ENCODE measurements at regions not wholly inside any gene's neighbourhood (a gene's known extent, or its start where the extent isn't known, plus 50 kb on each side); places are given as distances from the start of the nearest gene placed in this dataset.

DNA sequence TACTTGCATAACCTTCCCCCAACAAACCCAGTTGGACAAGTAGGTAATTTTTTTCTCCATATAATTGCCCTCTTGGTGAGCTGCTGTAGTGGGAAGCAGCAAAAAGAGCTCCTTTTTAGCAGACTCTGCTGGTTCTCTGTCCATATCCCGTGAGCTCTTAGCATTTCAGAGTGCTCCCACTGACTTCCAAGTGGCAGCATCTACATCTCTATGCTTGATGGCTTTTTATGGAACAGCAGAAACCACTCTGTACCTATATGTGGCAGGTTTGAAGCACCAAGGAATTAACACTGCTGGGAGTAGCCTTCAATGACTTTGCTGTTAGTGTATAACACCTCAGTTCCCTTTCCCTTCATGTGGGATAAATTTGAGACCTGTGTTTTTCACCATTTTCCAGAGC is 168.4 kb upstream of the NHS start:
- no peak overlapping the region for H3K4me3 ChIP-seq (replicated peaks; ENCODE audit: low read depth, low read length)

DNA sequence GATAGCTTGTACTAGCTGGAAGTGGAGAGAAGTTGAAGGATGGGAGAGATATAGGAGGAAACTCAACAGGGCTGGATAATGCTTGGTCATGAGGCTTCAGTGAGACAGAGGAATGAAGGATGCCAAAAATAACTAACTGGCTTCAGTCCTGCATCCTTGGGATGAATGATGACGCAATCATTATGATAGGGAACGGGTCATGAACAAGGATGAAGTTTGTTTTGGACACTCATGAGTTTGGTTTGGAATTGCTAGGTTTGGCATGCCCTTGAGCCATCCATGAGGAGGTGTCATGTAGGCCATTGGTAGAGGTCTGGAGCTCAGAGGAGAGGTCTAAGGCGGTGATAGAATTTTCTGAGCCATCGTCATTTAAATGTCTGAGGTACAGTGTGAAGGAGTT is 160.0 kb upstream of the NHS start:
- TF ChIP-seq, protein P1, sequence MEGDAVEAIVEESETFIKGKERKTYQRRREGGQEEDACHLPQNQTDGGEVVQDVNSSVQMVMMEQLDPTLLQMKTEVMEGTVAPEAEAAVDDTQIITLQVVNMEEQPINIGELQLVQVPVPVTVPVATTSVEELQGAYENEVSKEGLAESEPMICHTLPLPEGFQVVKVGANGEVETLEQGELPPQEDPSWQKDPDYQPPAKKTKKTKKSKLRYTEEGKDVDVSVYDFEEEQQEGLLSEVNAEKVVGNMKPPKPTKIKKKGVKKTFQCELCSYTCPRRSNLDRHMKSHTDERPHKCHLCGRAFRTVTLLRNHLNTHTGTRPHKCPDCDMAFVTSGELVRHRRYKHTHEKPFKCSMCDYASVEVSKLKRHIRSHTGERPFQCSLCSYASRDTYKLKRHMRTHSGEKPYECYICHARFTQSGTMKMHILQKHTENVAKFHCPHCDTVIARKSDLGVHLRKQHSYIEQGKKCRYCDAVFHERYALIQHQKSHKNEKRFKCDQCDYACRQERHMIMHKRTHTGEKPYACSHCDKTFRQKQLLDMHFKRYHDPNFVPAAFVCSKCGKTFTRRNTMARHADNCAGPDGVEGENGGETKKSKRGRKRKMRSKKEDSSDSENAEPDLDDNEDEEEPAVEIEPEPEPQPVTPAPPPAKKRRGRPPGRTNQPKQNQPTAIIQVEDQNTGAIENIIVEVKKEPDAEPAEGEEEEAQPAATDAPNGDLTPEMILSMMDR (IDR thresholded peaks at IDR 0.05; ENCODE audit: insufficient read depth, low read length, poor library complexity, severe bottlenecking): no peak
- no peak for DNase-seq (ENCODE audit: extremely low read depth, insufficient read length)
- H3K4me3 ChIP-seq (replicated peaks; ENCODE audit: low read depth, low read length): no peak overlapping the region
- H3K27me3 ChIP-seq (replicated peaks; ENCODE audit: control insufficient read depth, insufficient read depth, low read length): no peaks in the 10 kb centered on the region
- H3K36me3 ChIP-seq (ENCODE audit: control insufficient read depth, insufficient read depth, low read length): no peaks in the 10 kb centered on the region

More for the DNA sequence above, 168.4 kb upstream of the NHS start:
- Histone ChIP-seq H3K27me3 (replicated peaks; ENCODE audit: control insufficient read depth, insufficient read depth, low read length) (no peaks in the 10 kb centered on the region), H3K36me3 (ENCODE audit: control insufficient read depth, insufficient read depth, low read length) (no peaks in the 10 kb centered on the region)
- DNase-seq (ENCODE audit: extremely low read depth, insufficient read length): no peak
- TF ChIP-seq, protein P1 (IDR thresholded peaks at IDR 0.05; ENCODE audit: insufficient read depth, low read length, poor library complexity, severe bottlenecking): no peak

DNA sequence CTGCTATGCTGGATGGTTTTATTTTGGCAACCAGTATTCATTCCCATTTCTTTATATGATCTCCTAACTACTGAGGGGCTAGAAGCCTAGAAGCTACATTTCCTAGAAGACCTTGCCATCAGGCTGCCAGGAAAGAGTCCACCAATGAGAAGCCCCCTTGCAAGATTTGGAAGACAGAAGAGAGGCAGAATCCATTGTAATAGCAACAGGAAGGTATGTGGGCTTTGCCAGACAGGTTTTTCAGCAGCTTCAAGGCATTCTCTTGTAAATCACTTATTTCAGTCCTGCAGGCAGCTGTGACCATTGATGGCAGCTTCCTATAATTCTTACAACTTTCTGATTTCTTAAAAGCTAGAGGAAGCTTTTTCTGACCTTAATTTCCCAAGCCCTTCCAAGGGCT is 148.3 kb upstream of the NHS start:
- TF ChIP-seq, protein P1 (IDR thresholded peaks at IDR 0.05; ENCODE audit: insufficient read depth, low read length, poor library complexity, severe bottlenecking): no peak
- no peak overlapping the region for H3K4me3 ChIP-seq (replicated peaks; ENCODE audit: low read depth, low read length)
- no peak for DNase-seq (ENCODE audit: extremely low read depth, insufficient read length)
- no peaks in the 10 kb centered on the region for H3K36me3 ChIP-seq (ENCODE audit: control insufficient read depth, insufficient read depth, low read length)
- no peaks in the 10 kb centered on the region for H3K27me3 ChIP-seq (replicated peaks; ENCODE audit: control insufficient read depth, insufficient read depth, low read length)

DNA sequence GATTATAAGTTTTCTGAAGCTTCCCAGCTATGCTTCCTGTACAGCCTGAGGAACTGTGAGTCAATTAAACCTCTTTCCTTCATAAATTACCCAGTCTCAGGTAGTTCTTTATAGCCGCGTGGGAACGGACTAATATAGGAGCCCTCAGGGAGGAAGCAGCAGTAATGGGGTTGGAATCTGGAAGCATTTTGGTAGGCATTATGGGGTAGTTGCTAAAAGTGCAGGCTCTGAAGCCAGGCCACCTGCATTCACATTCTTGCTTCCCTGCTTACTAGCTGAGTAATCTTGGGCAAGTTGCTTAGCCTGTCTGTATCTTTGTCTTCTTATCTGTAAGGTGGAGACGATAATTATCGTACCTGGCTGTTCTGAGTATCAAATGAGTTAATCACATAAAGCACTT is 137.9 kb upstream of the NHS start:
- no peak for DNase-seq (ENCODE audit: extremely low read depth, insufficient read length)
- TF ChIP-seq, protein P1 (IDR thresholded peaks at IDR 0.05; ENCODE audit: insufficient read depth, low read length, poor library complexity, severe bottlenecking): no peak
- Histone ChIP-seq H3K4me3 (replicated peaks; ENCODE audit: low read depth, low read length) (no peak overlapping the region), H3K27me3 (replicated peaks; ENCODE audit: control insufficient read depth, insufficient read depth, low read length) (no peaks in the 10 kb centered on the region), H3K36me3 (ENCODE audit: control insufficient read depth, insufficient read depth, low read length) (no peaks in the 10 kb centered on the region)

DNA sequence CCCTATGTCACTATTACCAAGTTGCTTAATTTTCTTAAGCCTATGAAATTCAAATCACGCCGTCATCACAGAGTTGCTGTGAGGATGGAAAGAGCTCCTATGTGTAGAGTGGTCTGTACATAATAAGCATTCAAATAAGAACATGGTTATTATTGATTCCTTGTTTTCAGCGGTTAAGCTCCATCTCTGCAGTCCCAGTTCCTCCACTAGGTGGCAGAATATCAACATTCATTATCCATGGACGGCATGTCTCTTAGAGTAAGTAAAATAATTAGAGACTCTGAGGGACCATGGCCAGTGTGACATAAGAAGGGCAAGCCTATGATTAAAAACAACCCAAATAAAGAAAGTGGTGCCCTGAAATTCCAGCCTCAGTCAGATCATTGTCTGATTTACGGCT is 132.5 kb upstream of the NHS start:
- DNase-seq (ENCODE audit: extremely low read depth, insufficient read length): peak; percentile 1
- TF ChIP-seq, protein P1 (IDR thresholded peaks at IDR 0.05; ENCODE audit: insufficient read depth, low read length, poor library complexity, severe bottlenecking): peak; percentile 75
- no peaks in the 10 kb centered on the region for H3K36me3 ChIP-seq (ENCODE audit: control insufficient read depth, insufficient read depth, low read length)
- no peak overlapping the region for H3K4me3 ChIP-seq (replicated peaks; ENCODE audit: low read depth, low read length)
- no peaks in the 10 kb centered on the region for H3K27me3 ChIP-seq (replicated peaks; ENCODE audit: control insufficient read depth, insufficient read depth, low read length)

DNA sequence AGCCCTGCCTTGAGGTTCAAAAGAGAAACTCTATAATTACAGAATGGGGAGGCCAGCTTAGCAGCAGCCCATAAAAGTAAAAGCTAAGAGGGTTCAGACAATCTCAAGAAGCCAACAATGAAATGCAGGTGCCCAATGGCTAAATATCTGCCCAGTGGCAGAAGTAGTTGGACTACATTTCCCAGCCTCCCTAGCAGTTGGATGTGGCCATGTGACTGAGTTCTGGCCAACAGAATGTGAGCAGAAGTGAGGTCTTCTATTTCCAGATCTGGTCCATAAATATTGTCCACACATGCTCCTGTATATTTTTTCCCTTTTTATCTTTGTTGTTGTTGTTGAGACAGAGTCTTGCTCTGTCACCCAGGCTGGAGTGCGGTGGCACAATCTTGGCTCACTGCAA is 127.9 kb upstream of the NHS start:
- TF ChIP-seq, protein P1 (IDR thresholded peaks at IDR 0.05; ENCODE audit: insufficient read depth, low read length, poor library complexity, severe bottlenecking): no peak
- no peak for DNase-seq (ENCODE audit: extremely low read depth, insufficient read length)
- H3K27me3 ChIP-seq (replicated peaks; ENCODE audit: control insufficient read depth, insufficient read depth, low read length): no peaks in the 10 kb centered on the region; the same call in 1 of the 2 replicates
- no peaks in the 10 kb centered on the region for H3K36me3 ChIP-seq (ENCODE audit: control insufficient read depth, insufficient read depth, low read length)
- H3K4me3 ChIP-seq (replicated peaks; ENCODE audit: low read depth, low read length): no peak overlapping the region

Data from GM06990 (cell line).